ENCODE measurements at regions not wholly inside any gene's neighbourhood (a gene's known extent, or its start where the extent isn't known, plus 50 kb on each side); places are given as distances from the start of the nearest gene placed in this dataset.

GRCh38 chr18:9008200-9008708, 94.2 kb upstream of the NDUFV2 start:
- H3K4me3 ChIP-seq (ENCODE audit: insufficient read depth in 1 of 2, low read depth in 1 of 2, low read length in 2 of 2), result no peak overlapping the region
- no peaks in the 10 kb centered on the region for H3K27me3 ChIP-seq (ENCODE audit: control insufficient read depth in 1 of 2, insufficient read depth in 1 of 2, low read length in 2 of 2)
- H2AK5ac ChIP-seq (ENCODE audit: low read length, severe bottlenecking), result no peak overlapping the region
- WGBS, result 100% methylated on average over 1 of the region's 5 CpGs
- no peak overlapping the region for H2BK120ac ChIP-seq (ENCODE audit: low read depth, low read length)
- H3K18ac ChIP-seq (ENCODE audit: low read depth in 1 of 2, low read length in 2 of 2), result no peak overlapping the region
- no peak overlapping the region for H2AFZ ChIP-seq (ENCODE audit: low read depth, low read length)
- no peak overlapping the region for H2BK12ac ChIP-seq (ENCODE audit: low read length in 2 of 2)
- H2BK5ac ChIP-seq (ENCODE audit: low read depth, low read length, poor library complexity, severe bottlenecking), result no peak overlapping the region
- no peak overlapping the region for H3K27ac ChIP-seq (ENCODE audit: low read length, poor library complexity, severe bottlenecking)
- peaks cover 10% of the 10 kb centered on the region for H3K9me3 ChIP-seq (ENCODE audit: control insufficient read depth, low read length)
- no peak overlapping the region for H4K8ac ChIP-seq (ENCODE audit: low read length)
- no peak overlapping the region for H3K4ac ChIP-seq (ENCODE audit: low read depth in 1 of 2, low read length in 2 of 2)
- H4K91ac ChIP-seq (ENCODE audit: low read length), result no peak overlapping the region
- no peaks in the 10 kb centered on the region for H3K36me3 ChIP-seq (ENCODE audit: control insufficient read depth in 1 of 2, insufficient read depth in 2 of 2, low read depth in 1 of 2, low read length in 2 of 2)
- no peaks in the 10 kb centered on the region for H3K79me1 ChIP-seq (replicated peaks; ENCODE audit: low read length, poor library complexity, severe bottlenecking)
- no peak overlapping the region for H3K9ac ChIP-seq (ENCODE audit: low read length)
- no peak overlapping the region for H3K14ac ChIP-seq (ENCODE audit: low read length in 2 of 2)
- H2BK15ac ChIP-seq (ENCODE audit: low read depth, poor library complexity, severe bottlenecking), result no peak overlapping the region
- no peak overlapping the region for H3K23ac ChIP-seq (ENCODE audit: low read length in 2 of 2)
- DNase-seq, result no peak
- no peaks in the 10 kb centered on the region for H3K4me1 ChIP-seq (ENCODE audit: control insufficient read depth, insufficient read depth, low read depth, low read length)
- H3K4me2 ChIP-seq (ENCODE audit: low read length, poor library complexity, severe bottlenecking), result no peak overlapping the region

GRCh38 chr18:9008709-9009635, 93.5 kb upstream of the NDUFV2 start:
- no peaks in the 10 kb centered on the region for H3K4me1 ChIP-seq (ENCODE audit: control insufficient read depth, insufficient read depth, low read depth, low read length)
- no peak overlapping the region for H3K4ac ChIP-seq (ENCODE audit: low read depth in 1 of 2, low read length in 2 of 2)
- no peak overlapping the region for H2AFZ ChIP-seq (ENCODE audit: low read depth, low read length)
- no peak overlapping the region for H3K27ac ChIP-seq (ENCODE audit: low read length, poor library complexity, severe bottlenecking)
- no peak overlapping the region for H2BK15ac ChIP-seq (ENCODE audit: low read depth, poor library complexity, severe bottlenecking)
- H2BK5ac ChIP-seq (ENCODE audit: low read depth, low read length, poor library complexity, severe bottlenecking), result no peak overlapping the region
- peaks cover 3% of the 10 kb centered on the region for H3K9me3 ChIP-seq (ENCODE audit: control insufficient read depth, low read length)
- H3K27me3 ChIP-seq (ENCODE audit: control insufficient read depth in 1 of 2, insufficient read depth in 1 of 2, low read length in 2 of 2), result no peaks in the 10 kb centered on the region
- H3K18ac ChIP-seq (ENCODE audit: low read depth in 1 of 2, low read length in 2 of 2), result no peak overlapping the region
- H3K14ac ChIP-seq (ENCODE audit: low read length in 2 of 2), result no peak overlapping the region
- H3K9ac ChIP-seq (ENCODE audit: low read length), result no peak overlapping the region
- no peak overlapping the region for H2AK5ac ChIP-seq (ENCODE audit: low read length, severe bottlenecking)
- H3K4me3 ChIP-seq (ENCODE audit: insufficient read depth in 1 of 2, low read depth in 1 of 2, low read length in 2 of 2), result no peak overlapping the region
- 84% methylated on average over 17 of the region's 19 CpGs for WGBS
- no peak overlapping the region for H2BK120ac ChIP-seq (ENCODE audit: low read depth, low read length)
- H4K91ac ChIP-seq (ENCODE audit: low read length), result no peak overlapping the region
- no peaks in the 10 kb centered on the region for H3K36me3 ChIP-seq (ENCODE audit: control insufficient read depth in 1 of 2, insufficient read depth in 2 of 2, low read depth in 1 of 2, low read length in 2 of 2)
- H2BK12ac ChIP-seq (ENCODE audit: low read length in 2 of 2), result no peak overlapping the region
- H3K23ac ChIP-seq (ENCODE audit: low read length in 2 of 2), result no peak overlapping the region
- no peaks in the 10 kb centered on the region for H3K79me1 ChIP-seq (replicated peaks; ENCODE audit: low read length, poor library complexity, severe bottlenecking)
- DNase-seq, result no peak
- no peak overlapping the region for H4K8ac ChIP-seq (ENCODE audit: low read length)
- no peak overlapping the region for H3K4me2 ChIP-seq (ENCODE audit: low read length, poor library complexity, severe bottlenecking)

- H3K4me3 ChIP-seq (ENCODE audit: insufficient read depth in 1 of 2, low read depth in 1 of 2, low read length in 2 of 2), result no peak overlapping the region
- no peak for DNase-seq
- no peak overlapping the region for H3K4me2 ChIP-seq (ENCODE audit: low read length, poor library complexity, severe bottlenecking)
- no peaks in the 10 kb centered on the region for H3K79me1 ChIP-seq (replicated peaks; ENCODE audit: low read length, poor library complexity, severe bottlenecking)
- no peak overlapping the region for H3K23ac ChIP-seq (ENCODE audit: low read length in 2 of 2)
- H2BK5ac ChIP-seq (ENCODE audit: low read depth, low read length, poor library complexity, severe bottlenecking), result no peak overlapping the region
- H3K18ac ChIP-seq (ENCODE audit: low read depth in 1 of 2, low read length in 2 of 2), result no peak overlapping the region
- H2BK12ac ChIP-seq (ENCODE audit: low read length in 2 of 2), result no peak overlapping the region
- H3K14ac ChIP-seq (ENCODE audit: low read length in 2 of 2), result no peak overlapping the region
- 97% methylated on average over 7 of the region's 7 CpGs for WGBS
- no peak overlapping the region for H2AFZ ChIP-seq (ENCODE audit: low read depth, low read length)
- no peak overlapping the region for H2BK120ac ChIP-seq (ENCODE audit: low read depth, low read length)
- H3K9me3 ChIP-seq (ENCODE audit: control insufficient read depth, low read length), result no peaks in the 10 kb centered on the region
- H4K8ac ChIP-seq (ENCODE audit: low read length), result no peak overlapping the region
- no peaks in the 10 kb centered on the region for H3K4me1 ChIP-seq (ENCODE audit: control insufficient read depth, insufficient read depth, low read depth, low read length)
- no peak overlapping the region for H3K27ac ChIP-seq (ENCODE audit: low read length, poor library complexity, severe bottlenecking)
- no peaks in the 10 kb centered on the region for H3K36me3 ChIP-seq (ENCODE audit: control insufficient read depth in 1 of 2, insufficient read depth in 2 of 2, low read depth in 1 of 2, low read length in 2 of 2)
- H4K91ac ChIP-seq (ENCODE audit: low read length), result no peak overlapping the region
- no peak overlapping the region for H2AK5ac ChIP-seq (ENCODE audit: low read length, severe bottlenecking)
- H3K27me3 ChIP-seq (ENCODE audit: control insufficient read depth in 1 of 2, insufficient read depth in 1 of 2, low read length in 2 of 2), result no peaks in the 10 kb centered on the region
- H3K4ac ChIP-seq (ENCODE audit: low read depth in 1 of 2, low read length in 2 of 2), result no peak overlapping the region
- H3K9ac ChIP-seq (ENCODE audit: low read length), result no peak overlapping the region
- H2BK15ac ChIP-seq (ENCODE audit: low read depth, poor library complexity, severe bottlenecking), result no peak overlapping the region
Observed at GRCh38 chr18:9009703-9010488, 92.6 kb upstream of the NDUFV2 start.

GRCh38 chr18:9011431-9011830, 91.1 kb upstream of the NDUFV2 start:
- Histone ChIP-seq H3K27ac (ENCODE audit: low read length, poor library complexity, severe bottlenecking) (no peak overlapping the region), H3K27me3 (ENCODE audit: control insufficient read depth in 1 of 2, insufficient read depth in 1 of 2, low read length in 2 of 2) (no peaks in the 10 kb centered on the region)

More at GRCh38 chr18:9011431-9011830, 91.1 kb upstream of the NDUFV2 start:
- peaks cover 1% of the 10 kb centered on the region for H3K4me1 ChIP-seq (ENCODE audit: control insufficient read depth, insufficient read depth, low read depth, low read length)
- H3K79me1 ChIP-seq (replicated peaks; ENCODE audit: low read length, poor library complexity, severe bottlenecking), result no peaks in the 10 kb centered on the region
- no peak overlapping the region for H3K4ac ChIP-seq (ENCODE audit: low read depth in 1 of 2, low read length in 2 of 2)
- whole genome bisulfite sequencing, result 86% methylated on average over 5 of the region's 5 CpGs
- DNase-seq, result no peak
- no peak overlapping the region for H2AFZ ChIP-seq (ENCODE audit: low read depth, low read length)
- H2BK15ac ChIP-seq (ENCODE audit: low read depth, poor library complexity, severe bottlenecking), result no peak overlapping the region
- no peak overlapping the region for H3K18ac ChIP-seq (ENCODE audit: low read depth in 1 of 2, low read length in 2 of 2)
- no peak overlapping the region for H2BK120ac ChIP-seq (ENCODE audit: low read depth, low read length)
- no peak overlapping the region for H3K4me2 ChIP-seq (ENCODE audit: low read length, poor library complexity, severe bottlenecking)
- H2AK5ac ChIP-seq (ENCODE audit: low read length, severe bottlenecking), result no peak overlapping the region
- H3K23ac ChIP-seq (ENCODE audit: low read length in 2 of 2), result no peak overlapping the region
- H2BK12ac ChIP-seq (ENCODE audit: low read length in 2 of 2), result no peak overlapping the region
- no peak overlapping the region for H3K4me3 ChIP-seq (ENCODE audit: insufficient read depth in 1 of 2, low read depth in 1 of 2, low read length in 2 of 2)
- H2BK5ac ChIP-seq (ENCODE audit: low read depth, low read length, poor library complexity, severe bottlenecking), result no peak overlapping the region
- no peaks in the 10 kb centered on the region for H3K36me3 ChIP-seq (ENCODE audit: control insufficient read depth in 1 of 2, insufficient read depth in 2 of 2, low read depth in 1 of 2, low read length in 2 of 2)
- H3K14ac ChIP-seq (ENCODE audit: low read length in 2 of 2), result no peak overlapping the region
- no peak overlapping the region for H4K91ac ChIP-seq (ENCODE audit: low read length)
- H3K9ac ChIP-seq (ENCODE audit: low read length), result no peak overlapping the region
- H4K8ac ChIP-seq (ENCODE audit: low read length), result no peak overlapping the region
- H3K9me3 ChIP-seq (ENCODE audit: control insufficient read depth, low read length), result no peaks in the 10 kb centered on the region
